ENCODE measurements at regions not wholly inside any gene's neighbourhood (a gene's known extent, or its start where the extent isn't known, plus 50 kb on each side); places are given as distances from the start of the nearest gene placed in this dataset.

- FAIRE-seq = no peak
These were observed 54.8 kb upstream of the ID3 start for GRCh38 chr1:23614032-23614660.

GRCh38 chr1:23613191-23614031 lies 54.1 kb upstream of the ID3 start:
- no peak for FAIRE-seq

GRCh38 chr1:23611601-23612327 lies 52.5 kb upstream of the ID3 start:
- no peak for FAIRE-seq

GRCh38 chr1:23610677-23611076 lies 51.4 kb upstream of the ID3 start:
- FAIRE-seq = no peak

- no peak for FAIRE-seq
These were observed 50.7 kb upstream of the ID3 start for GRCh38 chr1:23609971-23610370.
